Embryonic facial prominence (tissue), 1 donor: ENCODE measurements at regions not wholly inside any gene's neighbourhood (a gene's known extent, or its start where the extent isn't known, plus 50 kb on each side); places are given as distances from the start of the nearest gene placed in this dataset.
"Not testable (repeated sequence)": the region's sequence is repeated elsewhere in the genome, so short reads cannot be mapped to it uniquely, and the experiment has no call there.

Source experiments
- DNase-seq: peaks from one replicate; pipeline ENCODE4 v3.0.0-alpha.2; 2016; ENCODE audit errors: extremely low spot score

DNA sequence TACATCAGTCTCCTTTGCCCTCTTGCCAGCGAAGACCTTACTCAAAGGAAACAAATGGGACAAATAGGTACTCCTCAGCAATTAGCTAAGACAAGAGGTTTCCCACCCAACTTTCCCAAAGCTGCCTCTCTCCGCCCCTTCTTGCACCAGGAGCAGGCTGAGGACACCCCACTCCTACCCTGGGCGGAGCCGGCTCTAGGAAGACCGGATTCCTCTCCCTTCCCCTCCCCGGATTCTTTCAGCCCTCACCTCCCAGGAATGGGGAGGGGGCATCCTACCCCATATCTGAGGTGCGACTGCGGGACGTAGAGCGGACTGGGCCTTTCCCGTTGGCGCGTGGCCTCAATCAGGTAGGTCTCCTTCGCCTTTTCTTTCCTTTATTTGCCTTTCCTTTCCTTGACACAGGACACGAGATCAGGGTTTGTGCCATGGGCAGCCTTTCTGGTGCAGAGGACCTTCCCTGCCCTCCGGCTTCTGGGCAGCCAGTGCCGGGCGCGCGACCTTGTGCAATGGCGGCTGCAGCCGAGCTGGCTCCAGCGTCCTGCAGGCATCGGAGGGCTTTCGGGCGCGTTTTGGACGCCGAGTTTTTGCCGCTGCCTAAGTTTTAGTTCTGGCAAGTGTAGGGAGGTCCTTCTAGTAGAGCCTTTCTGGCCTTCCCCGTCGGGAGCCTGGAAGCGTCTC is 279.9 kb downstream of the PLS3 start:
- not testable (repeated sequence) for DNase-seq

DNA sequence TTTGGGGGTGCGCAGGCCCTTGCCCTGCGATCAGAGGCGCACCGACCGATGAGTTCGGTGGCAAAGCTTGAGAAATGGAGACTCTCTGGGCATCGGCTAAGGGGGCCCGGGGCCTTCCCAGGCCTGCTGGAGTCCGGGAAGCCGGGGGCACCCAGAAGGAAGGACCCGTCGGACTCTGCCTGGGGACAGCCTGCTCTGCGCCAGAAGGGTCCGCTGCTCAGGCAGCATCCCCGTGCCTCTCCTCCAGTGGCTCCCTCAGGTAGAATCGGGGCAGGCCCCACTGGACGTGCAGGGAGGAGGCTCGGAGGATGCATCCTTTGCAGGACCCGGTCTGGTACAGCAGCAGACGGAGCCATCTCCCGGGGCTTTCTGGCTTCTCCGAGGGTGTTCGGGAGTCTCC is 290.0 kb downstream of the PLS3 start:
- not testable (repeated sequence) for DNase-seq

- not testable (repeated sequence) for DNase-seq
Observed at GRCh38 chrX:115853260-115853659, 292.3 kb downstream of the PLS3 start.

- not testable (repeated sequence) for DNase-seq
Observed at GRCh38 chrX:115881170-115881569, 289.4 kb upstream of the AGTR2 start.

DNA sequence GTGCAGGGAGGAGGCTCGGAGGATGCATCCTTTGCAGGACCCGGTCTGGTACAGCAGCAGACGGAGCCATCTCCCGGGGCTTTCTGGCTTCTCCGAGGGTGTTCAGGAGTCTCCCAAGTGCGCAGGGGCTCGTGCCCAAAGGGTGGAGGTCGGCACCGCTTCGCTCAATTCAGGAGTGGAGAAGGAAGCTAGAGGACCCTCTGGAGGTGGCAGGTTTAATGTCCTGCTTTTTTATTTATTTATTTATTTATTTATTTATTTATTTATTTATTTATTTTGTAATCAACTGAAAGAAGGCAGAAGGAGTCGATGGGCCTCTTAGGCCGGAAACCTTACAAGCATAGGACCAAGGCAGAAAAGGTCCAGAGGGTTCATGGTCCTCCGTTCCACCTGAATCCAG is 286.4 kb upstream of the AGTR2 start:
- not testable (repeated sequence) for DNase-seq

DNA sequence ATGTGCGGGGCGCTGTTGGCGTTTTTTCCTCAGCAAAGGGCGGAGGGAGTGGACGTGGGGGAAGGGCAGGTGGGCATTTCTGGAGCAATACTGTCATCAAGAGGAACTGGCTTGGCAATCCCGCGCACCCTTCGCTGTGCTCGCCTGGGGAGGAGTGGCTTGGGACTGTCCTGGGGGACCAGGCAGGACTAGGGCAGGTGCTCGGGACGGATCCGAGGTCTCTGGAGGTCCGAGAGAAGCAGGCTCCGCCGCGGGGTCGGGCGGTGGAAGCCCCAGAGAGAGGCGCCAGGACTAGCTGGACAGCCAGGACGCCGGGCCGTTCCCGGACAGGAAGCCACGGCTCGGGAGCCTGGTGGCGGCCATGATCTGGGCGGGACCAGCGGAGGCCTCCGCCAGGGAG is 282.5 kb upstream of the AGTR2 start:
- DNase-seq, result not testable (repeated sequence)

DNA sequence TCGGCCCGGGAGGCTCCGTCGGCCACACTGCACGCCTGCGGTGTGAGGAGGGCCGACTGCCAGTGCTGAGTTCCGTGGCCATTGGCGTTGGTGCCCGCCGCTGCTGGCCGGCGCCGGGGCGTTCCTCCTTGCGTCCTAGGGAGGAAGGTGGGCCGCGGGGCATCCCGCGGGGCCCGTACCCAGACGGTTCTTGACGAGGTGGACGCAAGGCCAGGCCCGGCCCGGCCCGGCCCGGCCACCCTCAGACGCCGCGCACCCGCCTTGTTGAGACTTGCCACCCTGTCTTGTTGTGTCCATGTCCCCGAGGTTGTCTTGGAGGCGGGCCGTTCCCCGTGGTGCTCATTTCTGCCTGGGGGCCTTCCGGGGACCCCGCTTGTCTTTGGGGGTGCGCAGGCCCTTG is 282.0 kb upstream of the AGTR2 start:
- not testable (repeated sequence) for DNase-seq

- DNase-seq, result no peak
Observed at GRCh38 chrX:115889121-115889890, 281.2 kb upstream of the AGTR2 start.

DNA sequence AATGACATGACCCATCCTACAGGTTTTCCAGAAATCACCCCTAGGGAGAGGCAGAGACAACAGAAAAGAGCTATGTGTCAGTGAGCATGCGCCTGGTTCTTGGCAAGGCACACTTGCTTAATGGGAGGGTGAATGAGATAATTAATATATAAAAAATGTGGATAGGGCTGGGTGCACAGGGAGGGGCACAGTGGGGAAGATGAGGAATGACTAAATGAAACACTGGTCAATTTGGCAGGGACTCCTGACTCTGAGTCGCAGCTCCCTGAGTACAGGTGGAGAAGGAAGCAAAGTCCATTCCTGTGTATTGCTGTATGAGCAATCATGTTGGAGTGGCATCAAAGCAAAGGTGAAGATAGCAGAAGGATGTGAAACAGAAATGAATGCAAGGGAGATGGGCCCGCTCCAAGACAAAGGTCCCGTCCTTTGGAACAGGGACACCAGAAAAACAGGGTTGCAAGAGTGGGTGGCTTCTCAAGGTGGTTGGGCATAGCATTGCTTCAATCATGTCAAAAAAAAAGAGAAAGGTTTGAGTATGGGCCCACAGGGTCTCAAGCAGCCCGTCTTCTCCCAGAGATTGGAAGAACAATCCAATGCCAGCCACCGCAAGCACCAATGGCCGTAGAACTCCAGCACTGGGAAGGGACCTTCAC is 278.4 kb upstream of the AGTR2 start:
- DNase-seq, result no peak

DNA sequence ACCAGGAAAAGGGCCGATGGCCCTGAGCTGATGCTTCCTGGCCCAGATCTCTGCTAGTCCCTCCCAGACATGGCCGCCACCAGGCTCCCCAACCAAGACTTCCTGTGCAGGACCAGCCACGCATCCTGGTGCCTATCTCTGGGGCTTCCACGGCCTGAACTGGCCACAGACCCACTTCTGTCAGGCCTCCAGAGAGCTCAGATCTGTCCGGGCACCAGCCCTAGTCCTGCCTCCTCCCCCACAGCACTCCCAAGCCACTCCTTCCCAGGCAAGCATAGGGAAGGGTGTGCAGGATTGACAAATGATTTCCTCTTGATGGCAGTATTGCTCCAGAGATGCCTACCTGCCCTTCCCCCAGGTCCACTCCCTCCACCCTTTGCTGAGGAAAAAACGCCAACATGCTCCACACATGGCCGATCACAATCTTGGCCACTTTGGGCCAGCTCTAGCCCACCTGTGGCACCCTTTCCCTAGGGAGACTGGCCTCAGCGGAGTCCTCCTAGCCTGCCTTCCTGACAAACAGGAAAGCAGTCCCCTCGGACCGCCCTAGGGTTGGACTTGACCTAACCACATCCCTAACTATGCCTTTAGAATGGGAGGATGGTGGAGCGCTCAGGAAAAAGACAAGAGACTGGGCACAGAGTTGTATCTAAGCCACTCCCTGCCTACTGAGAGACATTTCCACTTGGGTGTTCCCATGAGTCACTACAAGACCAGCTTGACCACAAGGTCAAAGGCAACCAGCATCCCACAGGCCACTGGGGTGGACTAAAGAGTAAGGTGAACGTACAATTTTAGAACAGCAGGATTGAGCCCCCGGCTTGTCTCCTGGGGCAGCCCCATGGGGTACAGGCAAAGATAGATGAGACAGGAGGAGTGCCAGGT is 277.5 kb upstream of the AGTR2 start:
- DNase-seq, result no peak

- no peak for DNase-seq
Observed at GRCh38 chrX:115894087-115894486, 276.5 kb upstream of the AGTR2 start.

DNA sequence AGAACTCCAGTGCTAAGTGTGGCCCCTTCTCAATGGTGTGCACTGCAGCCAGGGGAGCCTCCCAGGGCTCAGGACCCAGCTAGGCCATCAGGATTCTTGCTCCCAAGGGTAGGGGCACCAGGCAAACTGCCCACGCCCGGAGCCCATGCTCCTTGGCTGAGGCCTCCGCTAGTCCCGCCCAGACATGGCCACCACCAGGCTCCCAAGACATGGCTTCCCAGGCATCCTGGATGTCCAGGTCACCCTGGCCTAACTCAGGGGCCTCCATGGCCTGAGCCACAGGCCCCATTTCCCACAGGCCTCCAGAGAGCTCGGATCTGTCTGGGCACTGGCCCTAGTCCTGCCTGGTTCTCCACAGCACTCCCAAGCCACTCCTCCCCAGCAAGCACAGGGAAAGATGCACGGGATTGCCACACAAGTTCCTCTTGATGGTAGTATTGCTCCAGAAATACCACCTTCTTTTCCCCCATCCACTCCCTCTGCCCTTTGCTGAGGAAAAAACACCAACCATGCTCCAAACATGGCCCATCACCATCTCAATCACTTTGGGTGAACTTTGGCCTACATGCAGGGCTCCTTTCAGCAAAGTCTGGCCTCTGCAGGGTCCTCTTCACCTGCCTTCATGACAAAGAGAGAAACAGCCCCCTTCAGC is 274.7 kb upstream of the AGTR2 start:
- DNase-seq, result no peak

DNA sequence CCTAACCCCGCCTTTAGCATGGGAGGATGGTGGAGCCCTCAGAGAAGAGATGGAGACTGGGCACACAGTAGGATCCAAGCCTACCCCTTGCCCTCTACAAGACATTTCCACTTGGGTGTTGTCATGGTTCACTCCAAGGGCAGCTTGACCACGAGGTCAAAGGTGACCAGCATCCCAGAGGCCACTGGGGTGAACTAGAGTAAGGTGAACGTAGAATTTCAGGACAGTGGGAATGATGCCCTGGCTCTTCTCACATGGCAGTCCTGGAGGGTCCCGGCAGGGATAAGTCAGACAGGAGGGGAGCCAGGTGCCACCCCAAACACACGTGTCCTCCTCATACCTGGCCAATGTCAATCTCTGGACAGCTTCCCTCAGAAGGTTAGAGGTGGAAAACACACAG is 274.2 kb upstream of the AGTR2 start:
- DNase-seq, result no peak

DNA sequence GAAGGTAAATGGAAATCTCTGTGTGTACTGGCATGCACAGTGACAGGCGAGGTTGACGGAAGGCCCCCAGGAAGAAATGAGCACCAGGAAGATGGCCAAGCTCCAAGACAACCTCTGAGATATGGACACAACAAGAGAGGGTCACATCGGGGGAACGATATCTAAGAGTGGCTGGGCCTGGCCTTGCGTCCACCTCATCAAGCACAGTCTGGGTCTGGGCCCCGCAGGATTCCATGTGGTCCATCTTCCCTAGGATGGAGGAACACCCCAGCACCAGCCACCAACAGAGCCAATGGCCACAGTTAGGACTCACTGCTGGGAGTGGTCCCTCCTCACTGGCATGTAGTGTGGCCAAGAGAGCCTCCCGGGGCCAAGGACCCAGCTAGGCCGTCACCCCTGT is 272.6 kb upstream of the AGTR2 start:
- DNase-seq, result no peak

DNA sequence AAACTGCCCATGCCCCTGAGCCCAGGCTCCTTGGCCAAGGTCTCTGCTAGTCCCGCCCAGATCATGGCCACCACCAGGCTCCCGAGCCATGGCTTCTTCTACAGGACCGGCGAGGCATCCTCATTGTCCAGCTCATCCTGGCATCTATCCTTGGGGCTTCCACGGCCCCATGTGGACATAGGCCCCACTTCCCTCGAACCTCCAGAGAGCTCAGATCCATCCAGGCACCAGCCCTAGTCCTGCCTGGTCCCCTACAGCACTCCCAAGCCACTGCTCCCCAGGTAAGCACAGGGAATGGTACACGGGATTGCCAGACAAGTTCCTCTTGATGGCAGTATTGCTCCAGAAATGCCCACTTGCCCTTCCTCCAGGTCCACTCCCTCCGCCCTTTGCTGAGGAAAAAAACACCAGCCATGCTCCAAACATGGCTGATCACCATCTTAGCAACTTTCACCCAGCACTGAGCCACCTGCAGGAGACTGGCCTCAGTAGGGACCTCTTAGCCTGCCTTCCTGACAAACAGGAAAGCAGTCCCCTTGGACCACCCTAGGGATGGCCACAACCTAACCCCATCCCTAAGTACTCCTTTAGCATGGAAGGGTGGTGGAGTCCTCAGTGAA is 272.1 kb upstream of the AGTR2 start:
- no peak for DNase-seq

GRCh38 chrX:115900425-115900824 is 270.1 kb upstream of the AGTR2 start:
- DNase-seq, result no peak

GRCh38 chrX:115901241-115901640 is 269.3 kb upstream of the AGTR2 start:
- DNase-seq, result no peak

- no peak for DNase-seq
Observed at GRCh38 chrX:115902995-115903394, 267.5 kb upstream of the AGTR2 start.

GRCh38 chrX:115906276-115906675 is 264.3 kb upstream of the AGTR2 start:
- no peak for DNase-seq

DNA sequence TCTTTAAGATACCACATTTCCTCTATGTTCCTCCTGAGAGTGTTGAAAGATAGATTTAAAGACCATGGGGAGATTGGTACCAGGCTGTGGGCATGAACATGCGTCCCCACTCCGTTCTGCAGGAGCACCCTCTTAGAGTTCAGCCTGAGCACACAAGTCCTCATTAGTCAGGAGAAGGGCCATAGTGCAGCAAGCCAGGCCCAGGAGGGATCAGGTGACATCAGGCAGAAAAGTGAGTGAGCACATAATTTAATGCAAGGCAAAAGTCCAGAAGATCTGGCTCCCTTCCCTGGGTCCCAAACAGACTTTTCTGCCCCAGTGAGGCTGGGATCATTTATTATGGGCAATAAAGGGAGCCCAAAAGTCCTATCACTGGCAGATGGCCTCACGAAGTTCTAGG is 263.7 kb upstream of the AGTR2 start:
- DNase-seq, result no peak

DNA sequence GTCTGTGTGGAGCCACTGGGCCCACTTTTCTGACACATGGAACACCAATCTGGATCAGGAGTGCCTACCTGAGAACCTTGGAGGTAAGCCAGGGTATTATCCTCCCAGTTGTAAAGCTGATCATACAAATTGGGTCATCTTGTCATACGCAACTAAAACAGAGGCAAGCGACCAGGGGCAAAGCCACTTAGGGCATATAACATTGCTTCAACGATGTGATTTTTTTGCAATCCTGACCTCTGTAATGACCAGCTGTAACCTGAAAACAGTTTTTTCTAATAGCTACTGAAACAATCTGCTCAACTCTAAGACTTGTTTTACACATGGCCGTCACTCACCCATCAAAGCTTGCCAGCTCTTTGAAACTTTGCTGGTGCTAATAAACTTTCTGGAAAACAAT is 261.5 kb upstream of the AGTR2 start:
- DNase-seq, result no peak
